WTC11 (cell line): ENCODE measurements at regions not wholly inside any gene's neighbourhood (a gene's known extent, or its start where the extent isn't known, plus 50 kb on each side); places are given as distances from the start of the nearest gene placed in this dataset.

Source experiments
- ATAC-seq: fragments of 200-7000 bp; cut with Tn5 transposase; 2 replicates; pipeline ENCODE4 v1.10.0; 2021; ENCODE audit warnings: mild to moderate bottlenecking, moderate library complexity
- CTCF ChIA-PET: fragments of 300-600 bp; sonication (Branson Sonifier 250); formaldehyde crosslinking; loops from one replicate; lab custom pipeline; 2021; ENCODE audit warnings: antibody characterized with exemption; lab: Charles Lee
- POLR2A ChIA-PET: fragments of 350-600 bp; sonication (Branson Sonifier 250); formaldehyde crosslinking; loops from one replicate; lab custom pipeline; 2021; ENCODE audit warnings: antibody characterized with exemption; lab: Charles Lee
- DNase-seq: peaks from one replicate; pipeline ENCODE4 v3.0.0; 2021; ENCODE audit warnings: low spot score
- H3K27ac Mint-ChIP-seq: 2 replicates; pipeline ENCODE4 v1.8.0; 2021; ENCODE audit warnings: mixed read lengths
- H3K27me3 Mint-ChIP-seq: 2 replicates; pipeline ENCODE4 v1.8.0; 2021; ENCODE audit warnings: low read depth, mild to moderate bottlenecking, moderate library complexity, mixed read lengths
- H3K36me3 Mint-ChIP-seq: 2 replicates; pipeline ENCODE4 v1.8.0; 2021; ENCODE audit warnings: mixed read lengths
- H3K4me1 Mint-ChIP-seq: 2 replicates; pipeline ENCODE4 v1.8.0; 2022; ENCODE audit warnings: mixed read lengths
- H3K4me3 Mint-ChIP-seq: 2 replicates; pipeline ENCODE4 v1.8.0; 2021; ENCODE audit warnings: mild to moderate bottlenecking, moderate library complexity, mixed read lengths
- H3K9me3 Mint-ChIP-seq: 2 replicates; pipeline ENCODE4 v1.8.0; 2021; ENCODE audit warnings: mixed read lengths
- AR ChIP-seq: fragments of 250-450 bp; sonication (Bioruptor Pico); IDR thresholded peaks from 2 replicates; pipeline ENCODE4 v1.9.0; 2021; ENCODE audit warnings: mild to moderate bottlenecking
- ATF6 ChIP-seq: sonication (generic); formaldehyde crosslinking; IDR thresholded peaks from 2 replicates; pipeline ENCODE4 v1.8.1; 2023; ENCODE audit warnings: mild to moderate bottlenecking, missing genetic modification reagents
- CTCF ChIP-seq: fragments of 200-600 bp; IDR thresholded peaks from 2 replicates; pipeline ENCODE4 v1.8.0; 2022; ENCODE audit warnings: antibody characterized with exemption
- EMX1 ChIP-seq: fragments of 250-450 bp; sonication (Bioruptor Pico); IDR thresholded peaks from 2 replicates; pipeline ENCODE4 v1.8.0; 2021; ENCODE audit warnings: mild to moderate bottlenecking
- KAT7 ChIP-seq: sonication (generic); formaldehyde crosslinking; IDR thresholded peaks from 2 replicates; pipeline ENCODE4 v1.8.1; 2023; ENCODE audit warnings: missing genetic modification reagents, mild to moderate bottlenecking, borderline replicate concordance
- MXD4 ChIP-seq: fragments of 250-450 bp; sonication (Bioruptor Pico); IDR thresholded peaks from 2 replicates; pipeline ENCODE4 v1.8.0; 2021; ENCODE audit warnings: mild to moderate bottlenecking, moderate library complexity, borderline replicate concordance
- NR3C1 ChIP-seq: sonication (generic); formaldehyde crosslinking; conservative IDR thresholded peaks from 2 replicates; pipeline ENCODE4 v1.8.1; 2023; ENCODE audit warnings: low read depth, mild to moderate bottlenecking, missing genetic modification reagents
- RORB ChIP-seq: fragments of 250-450 bp; sonication (Bioruptor Pico); IDR thresholded peaks from 2 replicates; pipeline ENCODE4 v1.9.0; 2021; ENCODE audit warnings: mild to moderate bottlenecking
- SMAD4 ChIP-seq: sonication (generic); formaldehyde crosslinking; IDR thresholded peaks from 2 replicates; pipeline ENCODE4 v1.8.0; 2022; ENCODE audit warnings: mild to moderate bottlenecking, missing genetic modification reagents
- SP1 ChIP-seq: sonication (generic); formaldehyde crosslinking; conservative IDR thresholded peaks from 2 replicates; pipeline ENCODE4 v1.8.1; 2022; ENCODE audit warnings: missing genetic modification reagents
- STAT6 ChIP-seq: sonication (generic); formaldehyde crosslinking; conservative IDR thresholded peaks from 2 replicates; pipeline ENCODE4 v1.8.1; 2023; ENCODE audit warnings: mild to moderate bottlenecking, low read depth, missing genetic modification reagents, moderate library complexity
- USF2 ChIP-seq: sonication (generic); formaldehyde crosslinking; IDR thresholded peaks from 2 replicates; pipeline ENCODE4 v1.8.1; 2023; ENCODE audit warnings: mild to moderate bottlenecking, missing genetic modification reagents, moderate library complexity
- ZBTB21 ChIP-seq: sonication (generic); formaldehyde crosslinking; IDR thresholded peaks from 2 replicates; pipeline ENCODE4 v1.8.1; 2023; ENCODE audit warnings: mild to moderate bottlenecking, missing genetic modification reagents, borderline replicate concordance
- ZNF138 ChIP-seq: sonication (generic); formaldehyde crosslinking; conservative IDR thresholded peaks from 2 replicates; pipeline ENCODE4 v1.8.1; 2022; ENCODE audit warnings: mild to moderate bottlenecking, moderate library complexity, missing genetic modification reagents
- ZNF219 ChIP-seq: sonication (generic); formaldehyde crosslinking; IDR thresholded peaks from 2 replicates; pipeline ENCODE4 v1.8.0; 2023; ENCODE audit warnings: missing genetic modification reagents, mild to moderate bottlenecking, borderline replicate concordance
- ZNF416 ChIP-seq: fragments of 250-450 bp; sonication (Bioruptor Pico); IDR thresholded peaks from 2 replicates; pipeline ENCODE4 v1.9.0; 2021; ENCODE audit warnings: mild to moderate bottlenecking, inconsistent platforms
- ZNF532 ChIP-seq: fragments of 250-450 bp; sonication (Bioruptor Pico); IDR thresholded peaks from 2 replicates; pipeline ENCODE4 v1.9.0; 2021; ENCODE audit warnings: mild to moderate bottlenecking, borderline replicate concordance
- ZSCAN18 ChIP-seq: fragments of 250-450 bp; sonication (Bioruptor Pico); IDR thresholded peaks from 2 replicates; pipeline ENCODE4 v2.1.2; 2022; ENCODE audit warnings: mild to moderate bottlenecking, moderate library complexity

- Mint-ChIP-seq H3K36me3 (no peaks in the 10 kb centered on the region), H3K4me3 (no peak overlapping the region), H3K4me1 (peaks cover 8% of the 10 kb centered on the region), H3K9me3 (no peaks in the 10 kb centered on the region; the same call in 1 of the 2 replicates)
- peak; percentile 11 for DNase-seq
- CTCF ChIA-PET, result interaction anchor here (0.6 kb wide), 1 partner anchor 121 kb away, joined by 3 read pairs; no protein-coding TSS in a partner anchor
- peak; percentile 73 for ATAC-seq
- no peak for TF ChIP-seq NR3C1 (CRISPR knock-in tag)
- TF ChIP-seq ZBTB21 (CRISPR knock-in tag), result no peak
- TF ChIP-seq ZSCAN18, result no peak
- no peak for TF ChIP-seq USF2
- no peak for TF ChIP-seq ZNF416 (CRISPR knock-in tag)
- TF ChIP-seq KAT7 (CRISPR knock-in tag), result no peak
- TF ChIP-seq, all 79 proteins: peak for 0
- POLR2A ChIA-PET, result no interaction called here
- Mint-ChIP-seq H3K27ac (no peak overlapping the region), H3K27me3 (no peaks in the 10 kb centered on the region)
These were observed 1022.5 kb upstream of the ADGRL2 start for GRCh38 chr1:80778094-80778840.

GRCh38 chr1:80776266-80776665 is 1024.5 kb upstream of the ADGRL2 start:
- Mint-ChIP-seq H3K27ac (no peak overlapping the region), H3K9me3 (no peaks in the 10 kb centered on the region; the same call in 1 of the 2 replicates), H3K27me3 (no peaks in the 10 kb centered on the region), H3K4me1 (peaks cover 8% of the 10 kb centered on the region), H3K4me3 (no peak overlapping the region), H3K36me3 (no peaks in the 10 kb centered on the region)
- ATAC-seq (no peak), DNase-seq (no peak)
- POLR2A ChIA-PET, result no interaction called here
- TF ChIP-seq SP1 (CRISPR knock-in tag) (no peak), SMAD4 (CRISPR knock-in tag) (no peak), ZNF138 (CRISPR knock-in tag) (no peak), AR (CRISPR knock-in tag) (no peak), ZNF532 (CRISPR knock-in tag) (no peak), ATF6 (CRISPR knock-in tag) (no peak), ZNF219 (CRISPR knock-in tag) (no peak), RORB (CRISPR knock-in tag) (no peak), STAT6 (no peak), MXD4 (CRISPR knock-in tag) (no peak), EMX1 (CRISPR knock-in tag) (no peak), CTCF (no peak)
- CTCF ChIA-PET, result no interaction called here
